GM19025 (cell line): ENCODE measurements at regions not wholly inside any gene's neighbourhood (a gene's known extent, or its start where the extent isn't known, plus 50 kb on each side); places are given as distances from the start of the nearest gene placed in this dataset.
"Not testable (repeated sequence)": the region's sequence is repeated elsewhere in the genome, so short reads cannot be mapped to it uniquely, and the experiment has no call there.

Experiments
- ATAC-seq: cut with Tn5 transposase; IDR thresholded peaks from one replicate; pipeline ENCODE4 v1.9.1; 2021; ENCODE audit warnings: mild to moderate bottlenecking, low read depth, moderate library complexity; ENCODE audit not compliant: unreplicated experiment

GRCh38 chr4:149870008-149870407 is 54.4 kb upstream of the IQCM start:
- no peak for ATAC-seq

GRCh38 chr4:149881744-149882143 is 66.1 kb upstream of the IQCM start:
- no peak for ATAC-seq

- ATAC-seq = no peak
Measured at GRCh38 chr4:149882251-149882650, 66.6 kb upstream of the IQCM start.

- ATAC-seq = no peak
Measured at GRCh38 chr4:149884046-149884445, 68.4 kb upstream of the IQCM start.

- ATAC-seq = peak; percentile 48
Measured at GRCh38 chr4:149884529-149885181, 69.0 kb upstream of the IQCM start.

- ATAC-seq = no peak
Measured at GRCh38 chr4:149885896-149886295, 70.3 kb upstream of the IQCM start.

GRCh38 chr4:149886786-149887490 is 71.3 kb upstream of the IQCM start:
- no peak for ATAC-seq

- ATAC-seq = no peak
Measured at GRCh38 chr4:149889991-149890390, 74.3 kb upstream of the IQCM start.

GRCh38 chr4:149890531-149890930 is 74.9 kb upstream of the IQCM start:
- ATAC-seq = no peak

- ATAC-seq = no peak
Measured at GRCh38 chr4:149891426-149891825, 75.8 kb upstream of the IQCM start.

GRCh38 chr4:149896432-149896831 is 80.8 kb upstream of the IQCM start:
- ATAC-seq = no peak

GRCh38 chr4:149897783-149898182 is 82.1 kb upstream of the IQCM start:
- ATAC-seq = no peak

- ATAC-seq = no peak
Measured at GRCh38 chr4:149901128-149901527, 85.5 kb upstream of the IQCM start.

GRCh38 chr4:149902242-149902641 is 86.6 kb upstream of the IQCM start:
- no peak for ATAC-seq

GRCh38 chr4:149910177-149910576 is 94.5 kb upstream of the IQCM start:
- ATAC-seq = no peak

GRCh38 chr4:149910604-149911350 is 95.1 kb upstream of the IQCM start:
- ATAC-seq = no peak

GRCh38 chr4:149911354-149911753 is 95.7 kb upstream of the IQCM start:
- ATAC-seq = no peak

GRCh38 chr4:149912000-149912399 is 96.4 kb upstream of the IQCM start:
- ATAC-seq = no peak

GRCh38 chr4:149914119-149915115 is 98.8 kb upstream of the IQCM start:
- ATAC-seq = peak; percentile 74

GRCh38 chr4:149915735-149916134 is 100.1 kb upstream of the IQCM start:
- not testable (repeated sequence) for ATAC-seq
